ENCODE measurements at regions not wholly inside any gene's neighbourhood (a gene's known extent, or its start where the extent isn't known, plus 50 kb on each side); places are given as distances from the start of the nearest gene placed in this dataset.

GRCh38 chr5:165526357-165526756, 2020.9 kb downstream of the MAT2B start:
- TF ChIP-seq CTCF (IDR thresholded peaks at IDR 0.05; ENCODE audit: low read depth, low read length, missing input control): no peak
- TF ChIP-seq GABPA (IDR thresholded peaks at IDR 0.05 in 1 of 2, conservative IDR thresholded peaks at IDR 0.05 in 1 of 2): no peak

Data from liver (tissue), 3 donors.